CD4-positive, alpha-beta T cell (primary cell): ENCODE measurements at regions not wholly inside any gene's neighbourhood (a gene's known extent, or its start where the extent isn't known, plus 50 kb on each side); places are given as distances from the start of the nearest gene placed in this dataset.

Source experiments
- ATAC-seq: fragments of 200-7000 bp; cut with Tn5 transposase; one replicate; pipeline ENCODE4 v1.10.0; 2022; ENCODE audit warnings: mild to moderate bottlenecking; ENCODE audit not compliant: poor library complexity
- CTCF ChIA-PET: fragments of 350-600 bp; sonication (Branson Sonifier 250); formaldehyde crosslinking; loops from one replicate; lab custom pipeline; 2021; ENCODE audit warnings: antibody characterized with exemption, inconsistent platforms; lab: Charles Lee
- POLR2A ChIA-PET: fragments of 350-600 bp; sonication (Branson Sonifier 250); formaldehyde crosslinking; loops from one replicate; lab custom pipeline; 2021; ENCODE audit warnings: antibody characterized with exemption, inconsistent platforms; lab: Charles Lee
- DNase-seq, 14 experiments: peaks; one replicate each; pipeline ENCODE4 v3.0.0-alpha.2; 2013 to 2020; ENCODE audit warnings: mixed read lengths in 2 of 14
- H3K27ac ChIP-seq, 2 donors: one replicate each; pipeline versions ENCODE4 v1.5.1 to v1.7.0; 2013; ENCODE audit warnings: low read length in 2 of 2, low read depth in 1 of 2, mild to moderate bottlenecking in 1 of 2
- H3K27me3 ChIP-seq, 2 experiments: 1 replicate in 1 of 2; 2 replicates in 1 of 2; pipeline versions ENCODE4 v1.6.1 to v1.7.0; 2013; ENCODE audit warnings: low read length in 2 of 2, control low read depth in 1 of 2, mild to moderate bottlenecking in 1 of 2, moderate library complexity in 1 of 2; ENCODE audit not compliant: insufficient read depth in 2 of 2, control insufficient read depth in 1 of 2
- H3K36me3 ChIP-seq: one replicate; pipeline ENCODE4 v1.6.1; 2013; ENCODE audit warnings: low read length, control low read depth; ENCODE audit not compliant: insufficient read depth
- H3K4me1 ChIP-seq: one replicate; pipeline ENCODE4 v1.6.1; 2013; ENCODE audit warnings: low read length, control low read depth; ENCODE audit not compliant: insufficient read depth
- H3K4me3 ChIP-seq: one replicate; pipeline ENCODE4 v1.5.1; 2013; ENCODE audit warnings: mild to moderate bottlenecking, low read length, moderate library complexity
- H3K9me3 ChIP-seq, 2 experiments: 1 replicate in 1 of 2; 2 replicates in 1 of 2; pipeline versions ENCODE4 v1.6.1 to v1.7.0; 2013; ENCODE audit warnings: low read length in 2 of 2, mild to moderate bottlenecking in 2 of 2, control low read depth in 1 of 2, moderate library complexity in 1 of 2; ENCODE audit not compliant: control insufficient read depth in 1 of 2, insufficient read depth in 1 of 2
- H3K27ac Mint-ChIP-seq: one replicate; pipeline ENCODE4 v1.8.0; 2020; ENCODE audit warnings: mixed read lengths
- H3K27me3 Mint-ChIP-seq: one replicate; pipeline ENCODE4 v1.8.0; 2021; ENCODE audit warnings: mixed read lengths
- H3K36me3 Mint-ChIP-seq: one replicate; pipeline ENCODE4 v1.8.0; 2021; ENCODE audit warnings: low read depth, mixed read lengths
- H3K4me1 Mint-ChIP-seq: one replicate; pipeline ENCODE4 v1.8.0; 2021; ENCODE audit warnings: low read depth, mixed read lengths
- H3K4me3 Mint-ChIP-seq: one replicate; pipeline ENCODE4 v1.8.0; 2020; ENCODE audit warnings: mild to moderate bottlenecking, mixed read lengths
- H3K9me3 Mint-ChIP-seq: one replicate; pipeline ENCODE4 v1.8.0; 2020; ENCODE audit warnings: mixed read lengths
- CTCF ChIP-seq: fragments of 200-600 bp; IDR thresholded peaks from one replicate; pipeline ENCODE4 v1.8.0; 2022; ENCODE audit warnings: antibody characterized with exemption, mild to moderate bottlenecking
- intact Hi-C, 2 experiments: fragments of 100-400 bp; cut with DNase I in 1 of 2; cut with micrococcal nuclease in 1 of 2; formaldehyde crosslinking; loops; one replicate each; pipeline versions ENCODE4 v1.15.1 to v1.9.0; 2023 to 2025; cut with DNase I, micrococcal nuclease

GRCh38 chr5:118551716-118552115 lies 436.6 kb downstream of the DTWD2 start:
- ChIA-PET CTCF (no interaction called here), POLR2A (no interaction called here)

GRCh38 chr5:118551031-118551430 lies 437.3 kb downstream of the DTWD2 start:
- Histone ChIP-seq H3K27me3 (no peaks in the 10 kb centered on the region), H3K36me3 (no peaks in the 10 kb centered on the region), H3K4me1 (no peaks in the 10 kb centered on the region), H3K4me3 (no peak overlapping the region), H3K27ac (no peak overlapping the region), H3K9me3 (no peaks in the 10 kb centered on the region)
- Mint-ChIP-seq H3K4me1 (no peaks in the 10 kb centered on the region), H3K27me3 (no peaks in the 10 kb centered on the region), H3K27ac (no peak overlapping the region), H3K9me3 (no peaks in the 10 kb centered on the region), H3K4me3 (no peak overlapping the region), H3K36me3 (no peaks in the 10 kb centered on the region)
- ATAC-seq (no peak), DNase-seq (no peak)
- ChIA-PET POLR2A (no interaction called here), CTCF (no interaction called here)
- intact Hi-C loops = no loop called here
- no peak for TF ChIP-seq CTCF

More at GRCh38 chr5:118551716-118552115, 436.6 kb downstream of the DTWD2 start:
- intact Hi-C loops = no loop called here
- no peak overlapping the region for H3K27ac Mint-ChIP-seq
- H3K27me3 Mint-ChIP-seq = no peaks in the 10 kb centered on the region
- H3K36me3 Mint-ChIP-seq = no peaks in the 10 kb centered on the region
- ATAC-seq = no peak
- no peaks in the 10 kb centered on the region for H3K27me3 ChIP-seq
- H3K4me1 ChIP-seq = no peaks in the 10 kb centered on the region
- no peaks in the 10 kb centered on the region for H3K9me3 ChIP-seq
- no peak for DNase-seq
- H3K36me3 ChIP-seq = no peaks in the 10 kb centered on the region
- H3K4me3 Mint-ChIP-seq = no peak overlapping the region
- H3K9me3 Mint-ChIP-seq = no peaks in the 10 kb centered on the region
- no peaks in the 10 kb centered on the region for H3K4me1 Mint-ChIP-seq
- no peak overlapping the region for H3K4me3 ChIP-seq
- no peak for TF ChIP-seq CTCF
- no peak overlapping the region for H3K27ac ChIP-seq

GRCh38 chr5:118548761-118549720 lies 439.3 kb downstream of the DTWD2 start:
- no peak overlapping the region for H3K4me3 ChIP-seq
- H3K9me3 Mint-ChIP-seq = no peaks in the 10 kb centered on the region
- no peaks in the 10 kb centered on the region for H3K36me3 Mint-ChIP-seq
- ATAC-seq (no peak), DNase-seq (no peak)
- H3K9me3 ChIP-seq = no peaks in the 10 kb centered on the region
- H3K4me1 ChIP-seq = no peaks in the 10 kb centered on the region
- CTCF ChIA-PET = no interaction called here
- H3K4me3 Mint-ChIP-seq = no peak overlapping the region
- intact Hi-C loops = no loop called here
- H3K27me3 ChIP-seq = no peaks in the 10 kb centered on the region
- POLR2A ChIA-PET = no interaction called here
- no peaks in the 10 kb centered on the region for H3K36me3 ChIP-seq
- no peaks in the 10 kb centered on the region for H3K4me1 Mint-ChIP-seq
- TF ChIP-seq CTCF = no peak
- H3K27me3 Mint-ChIP-seq = no peaks in the 10 kb centered on the region
- no peak overlapping the region for H3K27ac ChIP-seq
- no peak overlapping the region for H3K27ac Mint-ChIP-seq
